ENCODE measurements at regions not wholly inside any gene's neighbourhood (a gene's known extent, or its start where the extent isn't known, plus 50 kb on each side); places are given as distances from the start of the nearest gene placed in this dataset.

- TF ChIP-seq, protein P1, sequence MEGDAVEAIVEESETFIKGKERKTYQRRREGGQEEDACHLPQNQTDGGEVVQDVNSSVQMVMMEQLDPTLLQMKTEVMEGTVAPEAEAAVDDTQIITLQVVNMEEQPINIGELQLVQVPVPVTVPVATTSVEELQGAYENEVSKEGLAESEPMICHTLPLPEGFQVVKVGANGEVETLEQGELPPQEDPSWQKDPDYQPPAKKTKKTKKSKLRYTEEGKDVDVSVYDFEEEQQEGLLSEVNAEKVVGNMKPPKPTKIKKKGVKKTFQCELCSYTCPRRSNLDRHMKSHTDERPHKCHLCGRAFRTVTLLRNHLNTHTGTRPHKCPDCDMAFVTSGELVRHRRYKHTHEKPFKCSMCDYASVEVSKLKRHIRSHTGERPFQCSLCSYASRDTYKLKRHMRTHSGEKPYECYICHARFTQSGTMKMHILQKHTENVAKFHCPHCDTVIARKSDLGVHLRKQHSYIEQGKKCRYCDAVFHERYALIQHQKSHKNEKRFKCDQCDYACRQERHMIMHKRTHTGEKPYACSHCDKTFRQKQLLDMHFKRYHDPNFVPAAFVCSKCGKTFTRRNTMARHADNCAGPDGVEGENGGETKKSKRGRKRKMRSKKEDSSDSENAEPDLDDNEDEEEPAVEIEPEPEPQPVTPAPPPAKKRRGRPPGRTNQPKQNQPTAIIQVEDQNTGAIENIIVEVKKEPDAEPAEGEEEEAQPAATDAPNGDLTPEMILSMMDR (IDR thresholded peaks at IDR 0.05): no peak
- no peak for TF ChIP-seq POLR2A (IDR thresholded peaks at IDR 0.05)
- no peak for TF ChIP-seq EP300 (IDR thresholded peaks at IDR 0.05)
- no peak for TF ChIP-seq POLR2AphosphoS5 (IDR thresholded peaks at IDR 0.05)
Observed at GRCh38 chr14:71336489-71337192, 429.4 kb downstream of the PCNX1 start.
